Upper lobe of left lung (tissue), 6 donors: ENCODE measurements at regions not wholly inside any gene's neighbourhood (a gene's known extent, or its start where the extent isn't known, plus 50 kb on each side); places are given as distances from the start of the nearest gene placed in this dataset.

ENCODE experiments used
- ATAC-seq, 2 donors: fragments of 200-7000 bp; cut with Tn5 transposase; one replicate each; pipeline ENCODE4 v1.9.1; 2022; ENCODE audit warnings: mild to moderate bottlenecking in 2 of 2, moderate library complexity in 2 of 2; ENCODE audit not compliant: low FRiP score in 2 of 2
- DNase-seq, 2 donors: peaks; one replicate each; pipeline ENCODE4 v3.0.0-alpha.2; 2019 to 2020
- H3K27ac ChIP-seq, 4 donors: fragments of 200-600 bp; sonication (generic); one replicate each; pipeline ENCODE4 v1.5.1; 2016 to 2019
- H3K27me3 ChIP-seq, 4 donors: fragments of 200-600 bp; sonication (generic); one replicate each; pipeline ENCODE4 v1.5.1; 2017 to 2019
- H3K36me3 ChIP-seq, 4 donors: fragments of 200-600 bp; sonication (generic); one replicate each; pipeline ENCODE4 v1.5.1; 2016 to 2019
- H3K4me1 ChIP-seq, 4 donors: fragments of 200-600 bp; sonication (generic); one replicate each; pipeline ENCODE4 v1.5.1; 2018 to 2019
- H3K4me3 ChIP-seq, 4 donors: fragments of 200-600 bp; sonication (generic); one replicate each; pipeline ENCODE4 v1.5.1; 2017 to 2019; ENCODE audit warnings: mild to moderate bottlenecking in 2 of 4, moderate library complexity in 1 of 4
- H3K9me3 ChIP-seq, 4 donors: fragments of 200-600 bp; sonication (generic); one replicate each; pipeline ENCODE4 v1.5.1; 2018 to 2019
- EP300 ChIP-seq, 4 donors: sonication (generic); formaldehyde crosslinking; IDR thresholded peaks; one replicate each; pipeline ENCODE4 v1.5.1; 2017; ENCODE audit warnings: antibody characterized with exemption in 4 of 4, control low read depth in 2 of 4
- POLR2A ChIP-seq, 4 donors: fragments of 450-650 bp; IDR thresholded peaks; one replicate each; pipeline ENCODE4 v1.5.1; 2016 to 2017; ENCODE audit warnings: antibody characterized with exemption in 4 of 4, mild to moderate bottlenecking in 2 of 4
- POLR2AphosphoS5 ChIP-seq, 2 donors: sonication (generic); formaldehyde crosslinking; IDR thresholded peaks; one replicate each; pipeline ENCODE4 v1.5.1; 2017; ENCODE audit warnings: antibody characterized with exemption in 2 of 2
- WGBS, 2 donors: methylation state at CpG; one replicate each; pipeline ENCODE4 v1.1.5; 2017 to 2018; 5-methylcytosine and 5-hydroxymethylcytosine counted together
- TF ChIP-seq, protein P1 (sequence below), 6 experiments: fragments of 450-650 bp in 4 of 6; fragments of 200-600 bp in 2 of 6; sonication (generic) in 2 of 6; IDR thresholded peaks; one replicate each; pipeline ENCODE4 v1.5.1; 2016 to 2019; ENCODE audit warnings: antibody characterized with exemption in 6 of 6
- donor health status: DM: no; HTN: no; CAD: no; lungs with moderate emphysema.
- donor health status: DM: no; HTN: yes; CAD: no; lungs with severe emphysema.

GRCh38 chr7:46321556-46322205, 400.6 kb upstream of the IGFBP3 start:
- no peaks in the 10 kb centered on the region for H3K4me1 ChIP-seq
- no peak overlapping the region for H3K27ac ChIP-seq
- DNase-seq (no peak), ATAC-seq (no peak)
- H3K36me3 ChIP-seq: no peaks in the 10 kb centered on the region
- no peaks in the 10 kb centered on the region for H3K27me3 ChIP-seq
- WGBS, 2 donors: 84 to 86% methylated on average over 11 of the region's 11 CpGs
- no peak overlapping the region for H3K4me3 ChIP-seq
- TF ChIP-seq POLR2AphosphoS5 (IDR thresholded peaks at IDR 0.05): no peak
- no peak for TF ChIP-seq POLR2A (IDR thresholded peaks at IDR 0.05)
- TF ChIP-seq EP300 (IDR thresholded peaks at IDR 0.05): no peak
- TF ChIP-seq, protein P1, sequence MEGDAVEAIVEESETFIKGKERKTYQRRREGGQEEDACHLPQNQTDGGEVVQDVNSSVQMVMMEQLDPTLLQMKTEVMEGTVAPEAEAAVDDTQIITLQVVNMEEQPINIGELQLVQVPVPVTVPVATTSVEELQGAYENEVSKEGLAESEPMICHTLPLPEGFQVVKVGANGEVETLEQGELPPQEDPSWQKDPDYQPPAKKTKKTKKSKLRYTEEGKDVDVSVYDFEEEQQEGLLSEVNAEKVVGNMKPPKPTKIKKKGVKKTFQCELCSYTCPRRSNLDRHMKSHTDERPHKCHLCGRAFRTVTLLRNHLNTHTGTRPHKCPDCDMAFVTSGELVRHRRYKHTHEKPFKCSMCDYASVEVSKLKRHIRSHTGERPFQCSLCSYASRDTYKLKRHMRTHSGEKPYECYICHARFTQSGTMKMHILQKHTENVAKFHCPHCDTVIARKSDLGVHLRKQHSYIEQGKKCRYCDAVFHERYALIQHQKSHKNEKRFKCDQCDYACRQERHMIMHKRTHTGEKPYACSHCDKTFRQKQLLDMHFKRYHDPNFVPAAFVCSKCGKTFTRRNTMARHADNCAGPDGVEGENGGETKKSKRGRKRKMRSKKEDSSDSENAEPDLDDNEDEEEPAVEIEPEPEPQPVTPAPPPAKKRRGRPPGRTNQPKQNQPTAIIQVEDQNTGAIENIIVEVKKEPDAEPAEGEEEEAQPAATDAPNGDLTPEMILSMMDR (IDR thresholded peaks at IDR 0.05): no peak
- H3K9me3 ChIP-seq: no peaks in the 10 kb centered on the region

- H3K4me3 ChIP-seq: no peak overlapping the region
- 41 to 67% methylated on average over 3 of the region's 3 CpGs for WGBS, 2 donors
- H3K27ac ChIP-seq: no peak overlapping the region
- H3K4me1 ChIP-seq: no peaks in the 10 kb centered on the region
- no peak for DNase-seq
- TF ChIP-seq, protein P1 (IDR thresholded peaks at IDR 0.05): no peak
- TF ChIP-seq POLR2AphosphoS5 (IDR thresholded peaks at IDR 0.05) (no peak), EP300 (IDR thresholded peaks at IDR 0.05) (no peak), POLR2A (IDR thresholded peaks at IDR 0.05) (no peak)
- no peak for ATAC-seq
- no peaks in the 10 kb centered on the region for H3K27me3 ChIP-seq
- no peaks in the 10 kb centered on the region for H3K9me3 ChIP-seq
- no peaks in the 10 kb centered on the region for H3K36me3 ChIP-seq
Observed at GRCh38 chr7:46320956-46321355, 399.9 kb upstream of the IGFBP3 start.

DNA sequence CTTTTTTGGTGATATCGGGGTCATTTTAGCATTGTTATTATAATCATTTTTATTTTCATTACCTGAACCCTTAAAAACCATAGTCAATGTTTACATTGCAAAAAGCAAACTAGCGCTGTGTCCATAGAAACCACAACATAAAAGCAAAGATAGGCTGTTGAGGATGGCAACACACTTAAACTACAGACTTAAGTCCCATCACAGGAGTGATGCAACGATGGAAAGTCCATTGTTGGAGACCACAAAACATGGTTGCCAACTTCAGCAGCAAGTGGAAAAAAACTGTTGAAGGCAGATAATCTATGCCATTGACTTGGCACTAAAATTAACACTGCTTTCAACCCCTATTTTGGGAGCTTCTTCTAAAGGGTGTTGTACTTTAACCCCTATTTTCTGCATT, 398.8 kb upstream of the IGFBP3 start:
- Histone ChIP-seq H3K27ac (no peak overlapping the region), H3K36me3 (no peaks in the 10 kb centered on the region), H3K27me3 (no peaks in the 10 kb centered on the region), H3K4me1 (no peaks in the 10 kb centered on the region), H3K4me3 (no peak overlapping the region), H3K9me3 (no peaks in the 10 kb centered on the region)
- TF ChIP-seq POLR2AphosphoS5 (IDR thresholded peaks at IDR 0.05) (no peak), POLR2A (IDR thresholded peaks at IDR 0.05) (no peak), EP300 (IDR thresholded peaks at IDR 0.05) (no peak)
- TF ChIP-seq, protein P1 (IDR thresholded peaks at IDR 0.05): no peak
- 78 to 81% methylated on average over 3 of the region's 3 CpGs for WGBS, 2 donors
- no peak for DNase-seq
- no peak for ATAC-seq

GRCh38 chr7:46318276-46318675, 397.2 kb upstream of the IGFBP3 start:
- peaks cover 0 to 4% (median 0%) of the 10 kb centered on the region in 4 donors for H3K9me3 ChIP-seq
- H3K27ac ChIP-seq: no peak overlapping the region
- WGBS, 2 donors: 75 to 76% methylated on average over 1 to 3 of the region's 3 CpGs
- TF ChIP-seq EP300 (IDR thresholded peaks at IDR 0.05) (no peak), POLR2AphosphoS5 (IDR thresholded peaks at IDR 0.05) (no peak), POLR2A (IDR thresholded peaks at IDR 0.05) (no peak)
- TF ChIP-seq, protein P1 (IDR thresholded peaks at IDR 0.05): no peak
- no peaks in the 10 kb centered on the region for H3K36me3 ChIP-seq
- DNase-seq: no peak
- no peaks in the 10 kb centered on the region for H3K4me1 ChIP-seq
- ATAC-seq: no peak
- no peaks in the 10 kb centered on the region for H3K27me3 ChIP-seq
- H3K4me3 ChIP-seq: no peak overlapping the region

GRCh38 chr7:46317256-46317655, 396.2 kb upstream of the IGFBP3 start:
- Histone ChIP-seq H3K9me3 (peaks cover 0 to 4% (median 0%) of the 10 kb centered on the region in 4 donors), H3K27me3 (no peaks in the 10 kb centered on the region), H3K4me1 (no peaks in the 10 kb centered on the region), H3K4me3 (no peak overlapping the region), H3K27ac (no peak overlapping the region), H3K36me3 (no peaks in the 10 kb centered on the region)
- no peak for TF ChIP-seq EP300 (IDR thresholded peaks at IDR 0.05)
- TF ChIP-seq, protein P1 (IDR thresholded peaks at IDR 0.05): no peak
- no peak for TF ChIP-seq POLR2AphosphoS5 (IDR thresholded peaks at IDR 0.05)
- no peak for TF ChIP-seq POLR2A (IDR thresholded peaks at IDR 0.05)
- ATAC-seq (no peak), DNase-seq (no peak)
- 80 to 81% methylated on average over 6 of the region's 6 CpGs for WGBS, 2 donors
